Adrenal gland (tissue), 5 donors: ENCODE measurements at regions not wholly inside any gene's neighbourhood (a gene's known extent, or its start where the extent isn't known, plus 50 kb on each side); places are given as distances from the start of the nearest gene placed in this dataset.

ENCODE experiments used
- CTCF ChIP-seq, 6 experiments: fragments of 450-650 bp in 4 of 6; fragments of 200-600 bp in 2 of 6; sonication (generic) in 1 of 6; IDR thresholded peaks; 1 replicate in 5 of 6; 2 replicates in 1 of 6; pipeline versions ENCODE4 v1.5.1 to v1.8.0; 2016 to 2021; ENCODE audit warnings: antibody characterized with exemption in 6 of 6, mild to moderate bottlenecking in 2 of 6, moderate library complexity in 1 of 6
- POLR2A ChIP-seq, 2 donors: fragments of 450-650 bp; IDR thresholded peaks; one replicate each; pipeline ENCODE4 v1.6.1; 2017; ENCODE audit warnings: antibody characterized with exemption in 2 of 2, mild to moderate bottlenecking in 2 of 2, moderate library complexity in 1 of 2
- donor health status: DM: no; HTN: no; CAD: no.

GRCh38 chr4:97453186-97453585 is 690.1 kb downstream of the STPG2 start:
- no peak for TF ChIP-seq POLR2A (IDR thresholded peaks at IDR 0.05)
- TF ChIP-seq CTCF (IDR thresholded peaks at IDR 0.05), result no peak
